Neutrophil (primary cell): ENCODE measurements at regions not wholly inside any gene's neighbourhood (a gene's known extent, or its start where the extent isn't known, plus 50 kb on each side); places are given as distances from the start of the nearest gene placed in this dataset.

ENCODE experiments used
- H3K27ac ChIP-seq: fragments of 200-600 bp; sonication (generic); 2 replicates; pipeline ENCODE4 v1.5.1; 2016; ENCODE audit warnings: mild to moderate bottlenecking, moderate library complexity
- H3K27me3 ChIP-seq: fragments of 200-600 bp; sonication (generic); 2 replicates; pipeline ENCODE4 v1.6.0; 2016; ENCODE audit warnings: mild to moderate bottlenecking
- H3K36me3 ChIP-seq: fragments of 200-600 bp; sonication (generic); 2 replicates; pipeline ENCODE4 v1.5.1; 2017
- H3K4me1 ChIP-seq, 2 experiments: fragments of 200-600 bp in 1 of 2; sonication (generic) in 1 of 2; 1 replicate in 1 of 2; 2 replicates in 1 of 2; pipeline versions ENCODE4 v1.5.1 to v1.6.1; 2013 to 2016; ENCODE audit warnings: low read depth in 1 of 2, low read length in 1 of 2, mild to moderate bottlenecking in 1 of 2, moderate library complexity in 1 of 2; ENCODE audit not compliant: control insufficient read depth in 1 of 2, insufficient read depth in 1 of 2
- H3K4me3 ChIP-seq, 2 experiments: fragments of 200-600 bp in 1 of 2; sonication (generic) in 1 of 2; 1 replicate in 1 of 2; 2 replicates in 1 of 2; pipeline ENCODE4 v1.5.1; 2013 to 2016; ENCODE audit warnings: low read depth in 1 of 2, low read length in 1 of 2, mild to moderate bottlenecking in 1 of 2, moderate library complexity in 1 of 2
- H3K9me3 ChIP-seq: fragments of 200-600 bp; sonication (generic); 2 replicates; pipeline ENCODE4 v1.5.1; 2016
- CTCF ChIP-seq: fragments of 200-600 bp; sonication (generic); IDR thresholded peaks from 2 replicates; pipeline ENCODE4 v1.5.1; 2016; ENCODE audit warnings: antibody characterized with exemption

- H3K36me3 ChIP-seq = no peaks in the 10 kb centered on the region
- no peak for TF ChIP-seq CTCF
- no peaks in the 10 kb centered on the region for H3K27me3 ChIP-seq
- no peak overlapping the region for H3K27ac ChIP-seq
- no peak overlapping the region for H3K4me3 ChIP-seq
- no peaks in the 10 kb centered on the region for H3K4me1 ChIP-seq
- H3K9me3 ChIP-seq = no peaks in the 10 kb centered on the region
Observed at GRCh38 chr5:174186096-174186695, 140.7 kb downstream of the NSG2 start.

DNA sequence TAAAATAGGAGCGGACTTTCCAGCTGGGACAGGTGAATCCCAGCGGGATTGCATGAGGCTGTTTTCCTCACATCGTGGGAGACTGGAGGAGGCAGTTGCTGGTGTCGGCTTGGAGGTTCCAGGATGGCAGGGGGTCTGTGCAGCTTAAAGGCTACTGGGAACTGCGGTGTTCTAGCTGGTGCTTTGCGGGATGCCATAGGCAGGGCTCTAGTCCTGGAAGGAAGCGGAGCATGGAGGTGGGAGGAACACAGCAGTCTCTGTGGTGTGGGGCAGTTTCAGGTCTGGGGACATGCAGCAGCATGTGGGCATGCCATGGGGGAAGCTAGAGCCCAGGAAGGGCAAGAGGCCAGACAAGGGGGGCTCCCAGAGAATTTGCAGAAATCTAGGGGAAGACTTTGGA, 141.5 kb downstream of the NSG2 start:
- Histone ChIP-seq H3K4me1 (no peaks in the 10 kb centered on the region), H3K27me3 (no peaks in the 10 kb centered on the region), H3K4me3 (no peak overlapping the region), H3K9me3 (no peaks in the 10 kb centered on the region), H3K27ac (no peak overlapping the region), H3K36me3 (no peaks in the 10 kb centered on the region)
- TF ChIP-seq CTCF = no peak

- no peaks in the 10 kb centered on the region for H3K4me1 ChIP-seq
- H3K36me3 ChIP-seq = no peaks in the 10 kb centered on the region
- H3K27me3 ChIP-seq = no peaks in the 10 kb centered on the region
- no peaks in the 10 kb centered on the region for H3K9me3 ChIP-seq
- TF ChIP-seq CTCF = no peak
- H3K4me3 ChIP-seq = no peak overlapping the region
- H3K27ac ChIP-seq = no peak overlapping the region
Observed at GRCh38 chr5:174187481-174187880, 142.0 kb downstream of the NSG2 start.

DNA sequence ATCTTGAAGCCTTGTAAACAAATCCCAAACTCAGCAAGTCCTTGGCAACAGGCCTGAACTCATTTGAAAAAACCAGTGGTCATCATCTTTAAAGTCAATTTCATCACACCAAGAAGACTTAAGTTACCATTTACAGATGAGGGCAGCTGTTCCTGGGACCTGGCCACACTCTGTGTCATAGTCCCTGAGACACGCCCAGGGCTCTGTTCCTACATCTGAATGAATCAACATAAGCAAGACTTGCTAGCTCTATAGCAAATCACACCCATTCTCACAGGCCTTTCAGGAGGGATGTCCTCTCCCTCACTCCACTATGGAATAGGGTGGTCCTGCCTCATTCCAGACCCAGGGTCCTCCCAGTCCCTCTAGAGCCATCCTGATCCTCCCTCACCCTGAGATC, 142.8 kb downstream of the NSG2 start:
- Histone ChIP-seq H3K9me3 (no peaks in the 10 kb centered on the region), H3K36me3 (no peaks in the 10 kb centered on the region), H3K4me3 (no peak overlapping the region), H3K27ac (no peak overlapping the region), H3K27me3 (no peaks in the 10 kb centered on the region), H3K4me1 (no peaks in the 10 kb centered on the region)
- TF ChIP-seq CTCF = no peak

- H3K9me3 ChIP-seq = no peaks in the 10 kb centered on the region
- no peaks in the 10 kb centered on the region for H3K27me3 ChIP-seq
- no peak overlapping the region for H3K4me3 ChIP-seq
- no peak for TF ChIP-seq CTCF
- H3K36me3 ChIP-seq = no peaks in the 10 kb centered on the region
- H3K4me1 ChIP-seq = no peaks in the 10 kb centered on the region
- no peak overlapping the region for H3K27ac ChIP-seq
Observed at GRCh38 chr5:174189654-174190541, 144.4 kb downstream of the NSG2 start.
